Fibroblast of the aortic adventitia (primary cell): ENCODE measurements at regions not wholly inside any gene's neighbourhood (a gene's known extent, or its start where the extent isn't known, plus 50 kb on each side); places are given as distances from the start of the nearest gene placed in this dataset.

Source experiments
- DNase-seq: peaks from one replicate; pipeline ENCODE4 v3.0.0-alpha.2; 2010; ENCODE audit warnings: low read depth
- H3K4me3 ChIP-seq: 2 replicates; pipeline ENCODE4 v1.5.1; 2011; ENCODE audit warnings: low read depth, mild to moderate bottlenecking, control low read depth, low read length, moderate library complexity
- TF ChIP-seq, protein P1 (sequence below): IDR thresholded peaks from 2 replicates; pipeline ENCODE4 v1.5.1; 2011; ENCODE audit warnings: mild to moderate bottlenecking, low read length, control low read depth, inconsistent platforms; ENCODE audit not compliant: insufficient read depth

DNA sequence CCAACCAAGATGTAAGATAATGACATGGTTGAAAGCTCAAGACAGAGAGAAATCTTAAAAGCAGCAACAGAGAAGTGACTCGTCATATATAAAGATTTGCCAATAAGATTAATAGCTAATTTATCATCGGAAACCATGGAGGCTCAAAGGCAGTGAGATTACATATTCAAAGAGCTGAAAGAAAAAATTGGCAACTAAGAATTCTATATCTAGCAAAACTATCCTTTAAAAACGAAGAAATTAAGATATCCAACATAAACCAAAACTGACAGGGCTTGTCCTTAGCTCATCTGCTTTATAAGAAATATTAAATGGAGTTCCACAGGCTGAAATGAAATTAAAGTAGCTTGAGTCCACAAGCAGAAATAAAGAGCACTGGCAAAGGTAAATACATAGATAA, 236.6 kb downstream of the ANAPC1 start:
- DNase-seq, result no peak
- no peak overlapping the region for H3K4me3 ChIP-seq
- TF ChIP-seq, protein P1, sequence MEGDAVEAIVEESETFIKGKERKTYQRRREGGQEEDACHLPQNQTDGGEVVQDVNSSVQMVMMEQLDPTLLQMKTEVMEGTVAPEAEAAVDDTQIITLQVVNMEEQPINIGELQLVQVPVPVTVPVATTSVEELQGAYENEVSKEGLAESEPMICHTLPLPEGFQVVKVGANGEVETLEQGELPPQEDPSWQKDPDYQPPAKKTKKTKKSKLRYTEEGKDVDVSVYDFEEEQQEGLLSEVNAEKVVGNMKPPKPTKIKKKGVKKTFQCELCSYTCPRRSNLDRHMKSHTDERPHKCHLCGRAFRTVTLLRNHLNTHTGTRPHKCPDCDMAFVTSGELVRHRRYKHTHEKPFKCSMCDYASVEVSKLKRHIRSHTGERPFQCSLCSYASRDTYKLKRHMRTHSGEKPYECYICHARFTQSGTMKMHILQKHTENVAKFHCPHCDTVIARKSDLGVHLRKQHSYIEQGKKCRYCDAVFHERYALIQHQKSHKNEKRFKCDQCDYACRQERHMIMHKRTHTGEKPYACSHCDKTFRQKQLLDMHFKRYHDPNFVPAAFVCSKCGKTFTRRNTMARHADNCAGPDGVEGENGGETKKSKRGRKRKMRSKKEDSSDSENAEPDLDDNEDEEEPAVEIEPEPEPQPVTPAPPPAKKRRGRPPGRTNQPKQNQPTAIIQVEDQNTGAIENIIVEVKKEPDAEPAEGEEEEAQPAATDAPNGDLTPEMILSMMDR, result no peak

DNA sequence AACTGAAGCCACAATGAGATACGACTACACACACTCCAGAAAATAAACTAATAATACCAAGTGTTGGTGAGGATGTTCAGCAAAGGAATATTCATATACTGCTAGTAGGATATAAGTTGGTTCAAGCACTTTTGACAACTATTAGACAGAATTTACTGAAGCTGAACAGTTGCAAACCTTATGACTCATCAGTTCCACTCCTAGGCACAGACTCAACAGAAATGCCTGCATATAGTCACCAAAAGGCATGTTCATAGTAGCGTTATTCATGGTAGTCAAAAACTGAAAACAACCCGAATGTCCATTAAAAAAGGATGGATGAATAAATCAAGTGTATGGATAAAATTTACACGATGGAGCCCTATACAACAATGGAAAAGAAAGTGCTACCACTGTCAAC, 232.0 kb downstream of the ANAPC1 start:
- TF ChIP-seq, protein P1, result no peak
- no peak overlapping the region for H3K4me3 ChIP-seq
- DNase-seq, result no peak

DNA sequence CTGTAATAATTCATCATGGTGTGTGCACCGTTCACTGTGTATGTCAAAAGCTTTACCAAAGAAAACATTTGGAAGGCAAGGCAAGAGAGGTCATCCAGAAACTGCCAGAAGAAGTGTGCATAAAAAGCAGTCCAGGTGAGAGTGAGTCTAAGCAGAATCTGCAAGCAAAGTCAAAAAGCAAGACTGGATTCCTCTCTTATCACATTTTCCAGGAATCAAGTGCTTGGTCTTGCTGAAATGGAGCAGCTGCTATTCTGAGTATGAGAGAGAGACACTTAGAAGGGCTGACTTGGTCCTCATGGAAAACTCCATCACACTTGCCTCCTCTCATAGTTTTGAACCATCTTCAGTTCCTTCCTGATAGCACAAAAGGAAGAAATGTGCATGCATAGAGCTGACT, 231.3 kb downstream of the ANAPC1 start:
- TF ChIP-seq, protein P1, result no peak
- no peak for DNase-seq
- H3K4me3 ChIP-seq, result no peak overlapping the region

DNA sequence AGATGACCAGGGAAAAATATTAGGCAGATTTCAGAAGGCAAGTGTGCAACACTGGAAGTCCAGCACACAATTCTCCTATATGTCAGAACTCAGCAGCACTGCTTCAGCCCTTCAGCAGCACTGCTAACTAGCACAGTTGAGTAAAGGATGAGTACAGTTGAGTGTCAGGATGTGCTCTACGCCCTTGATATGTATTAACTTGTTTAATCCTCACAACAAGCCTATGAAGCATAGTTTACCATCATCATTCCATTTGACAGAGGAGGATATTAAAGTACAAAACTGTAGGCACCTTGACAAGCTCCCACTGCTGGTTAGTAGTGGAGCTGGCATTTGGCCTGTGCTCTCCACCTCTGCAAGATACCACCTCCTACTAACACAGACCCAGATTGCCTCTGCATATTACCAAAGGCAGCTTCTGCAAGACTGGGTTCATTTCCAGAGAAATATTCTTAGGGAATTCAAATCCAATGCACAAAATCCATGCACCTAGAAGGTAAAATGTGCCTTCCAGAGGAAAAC, 230.8 kb downstream of the ANAPC1 start:
- no peak overlapping the region for H3K4me3 ChIP-seq
- TF ChIP-seq, protein P1, result no peak
- DNase-seq, result no peak

DNA sequence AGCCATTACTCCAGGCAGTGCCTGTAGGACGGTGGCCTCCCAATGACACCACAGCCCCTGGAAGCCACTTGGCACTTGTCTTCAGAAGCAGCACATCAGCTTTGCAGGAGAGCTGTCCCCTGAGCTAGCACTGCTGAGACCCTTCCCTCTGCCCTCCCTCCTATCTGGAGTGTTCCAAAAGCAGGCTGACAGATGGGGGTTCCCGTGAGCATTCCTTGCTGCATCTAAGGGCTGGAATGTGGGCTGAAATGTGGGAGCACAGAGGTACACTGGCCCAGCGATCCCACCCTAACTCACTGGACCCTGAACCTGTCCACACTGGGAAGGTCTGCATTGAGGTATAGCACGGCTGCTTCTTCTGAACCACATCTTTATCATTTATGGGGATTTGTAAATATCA, 230.1 kb downstream of the ANAPC1 start:
- TF ChIP-seq, protein P1, result no peak
- DNase-seq, result no peak
- H3K4me3 ChIP-seq, result no peak overlapping the region

DNA sequence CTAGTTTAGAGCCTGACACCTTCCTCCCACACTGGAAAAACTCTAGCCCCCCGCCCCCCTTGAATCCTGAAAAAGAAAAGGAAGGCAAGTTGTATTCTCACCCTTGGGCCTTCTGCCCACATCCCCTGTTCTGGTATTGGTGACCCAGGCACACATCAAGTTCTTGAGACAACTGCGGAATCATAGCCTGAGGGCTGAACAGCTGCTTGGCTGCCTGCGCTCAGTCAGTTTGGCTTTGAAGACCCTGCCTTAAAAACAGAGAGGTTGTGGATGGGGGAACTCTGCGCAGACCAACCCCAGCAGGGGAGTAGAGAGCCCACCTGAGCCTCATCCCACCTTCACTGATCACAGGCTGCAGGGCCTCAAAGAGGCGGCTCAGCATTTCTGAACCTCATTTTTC, 229.2 kb downstream of the ANAPC1 start:
- no peak for DNase-seq
- TF ChIP-seq, protein P1, result no peak
- no peak overlapping the region for H3K4me3 ChIP-seq

DNA sequence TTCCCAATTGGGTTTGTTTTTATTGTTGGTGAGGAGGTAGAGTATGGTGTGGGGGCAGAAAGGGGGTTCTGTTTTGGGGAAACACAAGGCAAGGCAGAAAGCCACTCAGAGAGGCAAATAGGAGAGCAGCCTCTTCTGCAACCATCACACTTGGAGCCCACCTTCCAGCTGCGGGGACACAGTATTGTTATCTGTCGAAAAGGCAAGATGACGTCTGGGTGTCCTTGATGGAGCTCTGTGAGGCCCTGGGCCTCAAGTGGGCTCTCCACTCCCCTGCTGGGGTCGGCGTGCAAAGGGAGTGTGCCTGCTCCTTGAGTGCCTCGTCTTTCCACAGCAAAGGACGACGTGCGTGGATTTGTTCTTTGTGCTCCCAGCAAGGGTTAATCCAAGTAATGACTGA, 227.6 kb downstream of the ANAPC1 start:
- DNase-seq, result no peak
- no peak overlapping the region for H3K4me3 ChIP-seq
- TF ChIP-seq, protein P1, result no peak
